OCI-M2 (cell line): ENCODE measurements at regions not wholly inside any gene's neighbourhood (a gene's known extent, or its start where the extent isn't known, plus 50 kb on each side); places are given as distances from the start of the nearest gene placed in this dataset.
"Not testable (repeated sequence)": the region's sequence is repeated elsewhere in the genome, so short reads cannot be mapped to it uniquely, and the experiment has no call there.

Source experiments
- DNase-seq: peaks from one replicate; lab custom pipeline; 2025; ENCODE audit not compliant: unreplicated experiment; lab: John Stamatoyannopoulos, UW

GRCh38 chr4:64846417-64846816, 437.2 kb upstream of the TECRL start:
- no peak for DNase-seq

GRCh38 chr4:64829749-64830148, 420.5 kb upstream of the TECRL start:
- DNase-seq: no peak

DNA sequence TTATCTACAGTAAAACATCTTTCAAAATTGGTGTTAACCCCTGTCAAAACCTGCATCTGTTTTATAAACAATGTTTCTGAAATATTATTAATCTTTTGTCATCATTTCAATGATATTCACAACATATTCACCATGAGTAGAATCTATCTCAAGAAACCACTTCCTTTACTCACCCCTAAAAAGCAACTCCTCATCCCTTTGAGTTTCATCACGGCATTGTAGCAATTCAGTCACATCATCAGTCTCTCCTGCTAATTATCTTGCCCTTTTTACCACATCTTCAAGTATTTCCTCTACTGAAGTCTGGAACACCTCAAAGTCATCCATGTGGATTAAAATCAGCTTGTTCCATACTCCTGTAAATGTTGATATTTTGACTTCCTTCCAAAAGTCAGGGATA, 415.3 kb upstream of the TECRL start:
- DNase-seq: no peak

- DNase-seq: no peak
Observed at GRCh38 chr4:64822405-64822804, 413.2 kb upstream of the TECRL start.

DNA sequence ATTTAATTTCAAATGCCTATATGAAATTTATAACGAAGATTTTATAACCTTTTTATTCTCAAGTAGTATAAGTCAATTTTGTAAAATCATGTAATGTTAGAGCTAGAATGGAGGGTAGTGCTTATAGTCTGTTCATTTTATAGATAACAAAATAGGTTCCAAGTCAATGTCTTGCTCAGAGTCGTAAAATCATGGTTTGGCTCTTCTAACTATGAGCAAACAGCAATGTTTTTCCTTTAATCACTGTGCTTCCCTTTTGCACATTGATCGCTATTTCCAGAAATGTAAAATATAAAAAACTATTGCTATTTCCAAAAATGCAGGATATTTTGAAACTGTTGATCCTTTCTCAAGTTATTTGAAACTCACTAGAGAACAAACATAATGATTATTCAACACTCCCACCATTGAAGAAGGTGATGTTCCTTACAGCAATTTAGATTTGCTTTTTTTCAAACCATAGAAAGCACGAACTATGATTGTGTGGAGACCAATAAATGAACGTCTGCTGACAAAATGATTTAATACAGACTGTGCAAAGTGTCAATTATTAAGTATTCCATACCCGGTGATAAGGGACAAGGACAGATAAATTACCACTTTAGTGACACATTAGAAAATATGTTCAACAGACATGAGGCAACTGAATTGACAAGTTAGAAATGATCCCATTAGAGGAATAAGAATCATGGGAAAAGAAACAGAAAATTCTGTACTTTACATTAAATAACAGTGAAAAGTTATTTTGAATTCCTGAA, 412.1 kb upstream of the TECRL start:
- no peak for DNase-seq

- no peak for DNase-seq
Observed at GRCh38 chr4:64814616-64815015, 405.4 kb upstream of the TECRL start.

DNA sequence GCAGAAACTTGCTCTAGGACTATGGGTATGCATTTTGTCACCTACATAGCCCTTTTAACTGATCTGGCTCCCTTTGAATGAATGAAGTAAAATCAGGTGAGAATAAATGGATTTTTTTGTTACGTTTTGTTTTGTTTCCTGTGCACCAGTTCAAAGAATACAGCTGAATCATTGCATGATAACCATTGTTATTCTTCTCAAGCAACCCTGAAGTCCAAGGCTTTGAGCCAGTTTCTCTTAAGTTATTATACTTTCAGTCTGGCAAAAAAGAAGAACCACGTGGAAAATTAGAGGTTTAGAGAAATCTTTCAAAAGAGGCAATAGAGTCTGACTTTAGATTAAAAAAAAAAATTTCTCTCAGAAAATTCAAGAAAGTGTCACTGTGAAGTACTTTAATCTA, 398.6 kb upstream of the TECRL start:
- no peak for DNase-seq

GRCh38 chr4:64799751-64800150, 390.5 kb upstream of the TECRL start:
- DNase-seq: no peak

- DNase-seq: not testable (repeated sequence)
Observed at GRCh38 chr4:64798828-64799227, 389.6 kb upstream of the TECRL start.

DNA sequence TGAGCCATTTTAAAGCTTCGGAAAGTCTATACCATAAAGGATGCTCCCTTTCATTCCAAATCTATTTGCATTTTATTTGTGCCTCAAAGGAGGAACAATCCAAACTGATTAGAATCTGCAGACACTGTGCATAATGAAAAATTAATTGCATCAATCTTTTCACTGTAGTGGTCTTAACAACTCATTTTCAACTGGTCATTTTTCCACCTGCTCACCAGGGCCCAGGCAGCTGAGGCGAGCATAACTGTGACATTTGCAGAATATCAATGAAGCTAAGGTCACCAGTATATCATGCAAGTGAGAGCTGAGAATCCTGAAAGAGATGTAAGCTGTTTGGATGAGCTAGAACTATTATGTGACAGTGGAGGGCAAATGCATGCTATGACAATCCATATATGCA, 387.3 kb upstream of the TECRL start:
- no peak for DNase-seq

- DNase-seq: no peak
Observed at GRCh38 chr4:64784125-64784524, 374.9 kb upstream of the TECRL start.

DNA sequence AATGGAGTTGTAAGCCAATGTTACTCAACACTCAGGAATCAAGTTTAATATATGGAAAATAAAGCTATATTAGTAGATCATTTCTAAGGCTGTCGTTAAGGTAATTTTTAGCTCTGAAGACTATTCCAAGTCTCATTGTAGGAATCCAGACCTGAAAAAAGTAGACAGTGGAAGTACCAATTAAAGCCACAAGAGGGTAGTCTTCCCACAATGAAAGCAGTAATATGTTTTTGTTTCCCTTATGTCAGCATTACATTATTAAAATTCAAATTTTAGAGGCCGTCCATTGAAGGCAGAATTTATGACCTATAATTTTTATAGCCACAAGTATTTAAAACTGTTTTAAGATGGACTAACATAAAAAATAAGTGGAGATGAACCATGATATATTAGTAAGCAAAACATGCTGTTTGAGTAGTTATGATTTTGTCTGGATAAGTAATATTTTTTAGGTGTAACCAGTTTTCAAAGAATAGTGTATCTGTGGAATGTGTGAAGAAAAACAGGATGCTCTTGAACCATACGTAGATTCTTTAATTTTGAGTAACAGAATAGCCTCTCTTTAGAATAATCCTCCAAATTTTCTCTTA, 372.6 kb upstream of the TECRL start:
- no peak for DNase-seq

- DNase-seq: no peak
Observed at GRCh38 chr4:64780664-64781063, 371.4 kb upstream of the TECRL start.

DNA sequence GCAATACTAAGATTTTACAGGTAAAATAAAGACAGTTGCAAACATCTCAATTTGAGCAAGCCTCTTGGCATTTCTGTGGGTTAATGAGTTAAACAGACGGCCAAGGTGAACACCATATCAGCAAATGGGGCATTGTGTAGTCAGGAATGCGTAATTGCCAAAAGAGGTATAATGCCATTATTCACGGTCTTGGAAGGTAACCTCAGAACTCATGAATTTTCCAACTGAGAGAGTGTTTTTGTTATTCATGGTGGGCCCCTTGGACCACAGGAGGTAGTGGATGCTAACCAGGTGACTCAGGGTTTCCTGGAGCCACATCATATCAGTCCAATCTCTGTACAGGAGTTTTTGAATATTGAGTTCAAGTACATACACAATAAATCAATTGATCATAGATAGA, 368.0 kb upstream of the TECRL start:
- DNase-seq: no peak

- DNase-seq: no peak
Observed at GRCh38 chr4:64776820-64777219, 367.6 kb upstream of the TECRL start.

- no peak for DNase-seq
Observed at GRCh38 chr4:64774626-64775025, 365.4 kb upstream of the TECRL start.

GRCh38 chr4:64771149-64771548, 361.9 kb upstream of the TECRL start:
- DNase-seq: no peak

DNA sequence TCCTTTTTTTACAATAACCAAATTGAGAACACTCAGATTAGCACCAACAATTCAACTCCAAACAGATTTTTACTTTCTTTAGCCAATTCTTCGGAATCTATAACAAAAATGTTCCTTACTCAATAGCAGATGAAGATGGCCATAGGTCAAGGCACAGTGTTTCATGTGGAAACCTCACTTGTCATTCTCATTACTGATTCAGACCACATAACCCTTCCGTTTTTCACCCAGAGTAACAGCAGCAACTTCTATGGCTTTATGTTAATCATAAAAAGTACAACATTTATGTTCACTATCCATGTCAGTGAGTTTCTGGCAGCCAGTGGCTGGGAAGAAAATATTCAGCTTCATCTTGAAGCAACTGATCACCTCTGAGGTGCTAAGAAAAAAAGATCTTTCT, 358.3 kb upstream of the TECRL start:
- no peak for DNase-seq

- no peak for DNase-seq
Observed at GRCh38 chr4:64766565-64766964, 357.3 kb upstream of the TECRL start.

- no peak for DNase-seq
Observed at GRCh38 chr4:64756016-64756415, 346.8 kb upstream of the TECRL start.

DNA sequence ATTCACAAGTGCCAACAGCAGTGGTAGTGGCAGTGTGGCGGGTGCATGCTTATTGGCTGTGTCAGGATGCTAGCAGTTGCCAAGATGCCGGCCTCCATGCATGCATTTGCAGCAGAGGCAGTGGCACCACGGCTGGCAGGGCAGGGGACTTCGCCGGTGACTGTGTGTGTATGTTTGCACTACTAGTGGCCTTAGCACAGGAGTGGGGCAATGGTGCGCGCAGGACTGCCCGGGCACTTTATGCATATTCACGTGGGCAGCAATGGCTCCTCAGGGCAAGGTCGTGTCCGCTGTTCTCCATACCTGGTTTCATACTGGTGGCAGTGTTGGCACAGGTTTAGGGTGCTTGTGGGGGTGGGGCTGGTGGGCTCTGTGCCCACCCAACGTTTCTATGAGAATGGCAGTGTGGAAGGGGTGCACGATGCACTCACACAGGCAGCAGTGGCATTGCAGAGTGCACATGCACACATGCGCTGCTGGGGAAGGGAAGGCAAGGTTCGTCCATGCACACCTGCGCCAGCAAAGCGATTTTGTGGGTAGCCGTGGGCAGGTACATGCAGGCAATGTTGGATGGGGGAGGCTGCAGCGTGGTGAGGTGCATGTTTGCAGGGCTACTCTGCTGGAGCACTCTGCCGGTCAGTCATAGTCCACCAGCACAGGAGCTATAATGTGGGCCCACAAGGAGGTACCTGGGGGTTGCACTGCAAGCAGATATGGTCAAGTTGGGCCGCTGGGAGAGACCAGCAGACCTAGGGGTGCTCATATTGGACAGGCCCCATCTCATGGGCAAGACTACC, 338.9 kb upstream of the TECRL start:
- no peak for DNase-seq

DNA sequence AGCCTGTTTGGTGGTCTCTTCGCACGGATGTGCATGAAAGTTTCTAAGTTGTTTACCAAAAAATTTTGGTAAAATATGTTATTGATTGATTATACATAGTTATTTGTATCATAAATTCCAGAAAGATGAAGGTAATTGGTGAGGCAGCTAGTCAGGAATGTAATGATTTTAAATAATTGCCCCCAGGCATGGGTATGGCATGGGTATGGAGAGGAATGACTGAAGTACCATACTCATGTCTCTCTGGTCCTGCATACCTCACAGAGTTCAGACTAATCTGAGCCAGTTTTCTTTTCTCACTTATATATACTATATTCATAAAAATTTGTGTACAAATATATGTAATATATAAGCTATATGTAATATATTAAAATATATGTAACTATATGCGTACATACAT, 329.0 kb upstream of the TECRL start:
- no peak for DNase-seq
